Uterus (tissue), 2 donors: ENCODE measurements at regions not wholly inside any gene's neighbourhood (a gene's known extent, or its start where the extent isn't known, plus 50 kb on each side); places are given as distances from the start of the nearest gene placed in this dataset.

Source experiments
- CTCF ChIP-seq, 4 experiments: fragments of 200-600 bp in 2 of 4; fragments of 450-650 bp in 2 of 4; sonication (generic) in 2 of 4; IDR thresholded peaks; one replicate each; pipeline ENCODE4 v1.5.1; 2016 to 2019; ENCODE audit warnings: antibody characterized with exemption in 4 of 4, mild to moderate bottlenecking in 2 of 4, moderate library complexity in 1 of 4
- POLR2A ChIP-seq, 2 donors: fragments of 450-650 bp; IDR thresholded peaks; one replicate each; pipeline ENCODE4 v1.6.1; 2016; ENCODE audit warnings: antibody characterized with exemption in 2 of 2, mild to moderate bottlenecking in 1 of 2, moderate library complexity in 1 of 2

GRCh38 chr2:83874066-83874465 is 585.0 kb downstream of the SUCLG1 start:
- TF ChIP-seq CTCF (IDR thresholded peaks at IDR 0.05): no peak
- TF ChIP-seq POLR2A (IDR thresholded peaks at IDR 0.05): no peak
